IMR-90 (cell line): ENCODE measurements at regions not wholly inside any gene's neighbourhood (a gene's known extent, or its start where the extent isn't known, plus 50 kb on each side); places are given as distances from the start of the nearest gene placed in this dataset.

Experiments
- ATAC-seq: fragments of 200-7000 bp; cut with Tn5 transposase; 2 replicates; pipeline ENCODE4 v1.9.1; 2020; ENCODE audit warnings: low read depth, mild to moderate bottlenecking, moderate library complexity
- BruUV-seq: library from RNA; stranded (reverse); fragments of 400-500 nt; replicated peaks from 2 replicates; lab custom pipeline; 2021; lab: Mats Ljungman, UMichigan
- CTCF ChIA-PET: fragments of 300-600 bp; formaldehyde crosslinking; extraction: SDS; loops from one replicate; lab custom pipeline; 2021; ENCODE audit warnings: antibody characterized with exemption; lab: Yijun Ruan, JAX
- POLR2A ChIA-PET: fragments of 300-600 bp; sonication (Branson Sonifier 250); formaldehyde crosslinking; loops from one replicate; lab custom pipeline; 2022; ENCODE audit warnings: antibody characterized with exemption; ENCODE audit not compliant: unreplicated experiment; lab: Charles Lee
- DNase-seq: peaks from one replicate; pipeline ENCODE4 v3.0.0; 2013
- H2AFZ ChIP-seq: replicated peaks from 2 replicates; pipeline ENCODE3; 2013; ENCODE audit warnings: low read length, mild to moderate bottlenecking; ENCODE audit not compliant: poor library complexity
- H2AK5ac ChIP-seq: 2 replicates; pipeline ENCODE4 v1.6.1; 2013; ENCODE audit warnings: low read depth, low read length, inconsistent platforms
- H2AK9ac ChIP-seq: replicated peaks from 2 replicates; pipeline ENCODE3; 2013; ENCODE audit warnings: mild to moderate bottlenecking, low read depth, low read length, moderate library complexity; ENCODE audit not compliant: poor library complexity
- H2BK120ac ChIP-seq: 2 replicates; pipeline ENCODE4 v1.6.1; 2013; ENCODE audit warnings: low read depth, low read length, inconsistent platforms
- H2BK15ac ChIP-seq: 3 replicates; pipeline ENCODE4 v1.6.1; 2013; ENCODE audit warnings: low read depth, low read length, inconsistent platforms
- H2BK20ac ChIP-seq: 2 replicates; pipeline ENCODE4 v1.6.1; 2013; ENCODE audit warnings: low read depth, mild to moderate bottlenecking, inconsistent platforms, low read length, moderate library complexity
- H2BK5ac ChIP-seq: 2 replicates; pipeline ENCODE4 v1.6.1; 2013; ENCODE audit warnings: mild to moderate bottlenecking, low read depth, low read length, inconsistent platforms; ENCODE audit not compliant: poor library complexity, severe bottlenecking
- H3K14ac ChIP-seq: replicated peaks from 2 replicates; pipeline ENCODE4 v1.6.1; 2013; ENCODE audit warnings: low read depth, low read length, inconsistent platforms
- H3K18ac ChIP-seq: 2 replicates; pipeline ENCODE4 v1.6.1; 2013; ENCODE audit warnings: low read depth, low read length, control low read depth
- H3K23ac ChIP-seq: 2 replicates; pipeline ENCODE4 v1.6.1; 2013; ENCODE audit warnings: low read depth, low read length, inconsistent platforms
- H3K27ac ChIP-seq: 2 replicates; pipeline ENCODE4 v1.5.1; 2013; ENCODE audit warnings: mild to moderate bottlenecking, control low read depth, low read length; ENCODE audit not compliant: insufficient read depth
- H3K27me3 ChIP-seq: 2 replicates; pipeline ENCODE4 v1.6.1; 2013; ENCODE audit warnings: low read length; ENCODE audit not compliant: control insufficient read depth, insufficient read depth
- H3K36me3 ChIP-seq: 2 replicates; pipeline ENCODE4 v1.6.1; 2013; ENCODE audit warnings: low read length, mixed read lengths; ENCODE audit not compliant: control insufficient read depth, insufficient read depth
- H3K4ac ChIP-seq: 2 replicates; pipeline ENCODE4 v1.6.1; 2013; ENCODE audit warnings: low read depth, low read length, inconsistent platforms
- H3K4me1 ChIP-seq: 2 replicates; pipeline ENCODE4 v1.6.1; 2013; ENCODE audit warnings: low read length, mixed read lengths; ENCODE audit not compliant: control insufficient read depth, insufficient read depth
- H3K4me2 ChIP-seq: 2 replicates; pipeline ENCODE4 v1.6.1; 2013; ENCODE audit warnings: low read depth, mild to moderate bottlenecking, control low read depth, low read length, moderate library complexity
- H3K4me3 ChIP-seq: 2 replicates; pipeline ENCODE4 v1.5.1; 2013; ENCODE audit warnings: low read depth, mild to moderate bottlenecking, control low read depth, low read length, moderate library complexity; ENCODE audit not compliant: insufficient read depth
- H3K56ac ChIP-seq: 2 replicates; pipeline ENCODE4 v1.6.1; 2013; ENCODE audit warnings: low read length, inconsistent platforms; ENCODE audit not compliant: insufficient read depth; ENCODE audit errors: extremely low read depth
- H3K79me1 ChIP-seq, 2 experiments: 2 replicates each; pipeline ENCODE4 v1.6.1; 2013; ENCODE audit warnings: low read length in 2 of 2, inconsistent platforms in 1 of 2, low read depth in 1 of 2
- H3K9ac ChIP-seq: 2 replicates; pipeline ENCODE4 v1.6.1; 2013; ENCODE audit warnings: low read depth, low read length, control low read depth
- H3K9me1 ChIP-seq: 2 replicates; pipeline ENCODE4 v1.6.1; 2013; ENCODE audit warnings: low read length, inconsistent platforms; ENCODE audit not compliant: insufficient read depth
- H3K9me3 ChIP-seq: 2 replicates; pipeline ENCODE4 v1.6.1; 2013; ENCODE audit warnings: low read length; ENCODE audit not compliant: control insufficient read depth, insufficient read depth
- H4K20me1 ChIP-seq: 2 replicates; pipeline ENCODE4 v1.6.1; 2013; ENCODE audit warnings: low read length, inconsistent platforms; ENCODE audit not compliant: insufficient read depth
- H4K5ac ChIP-seq: 2 replicates; pipeline ENCODE4 v1.6.1; 2013; ENCODE audit warnings: mild to moderate bottlenecking, low read depth, low read length, control low read depth
- H4K8ac ChIP-seq, 2 experiments: 2 replicates each; pipeline ENCODE4 v1.6.1; 2013; ENCODE audit warnings: low read depth in 2 of 2, low read length in 2 of 2, control low read depth in 1 of 2, inconsistent platforms in 1 of 2
- H4K91ac ChIP-seq: 2 replicates; pipeline ENCODE4 v1.6.1; 2013; ENCODE audit warnings: low read depth, low read length, inconsistent platforms; ENCODE audit not compliant: insufficient read depth
- BHLHE40 ChIP-seq: fragments of 150-350 bp; IDR thresholded peaks from 2 replicates; pipeline ENCODE4 v1.6.1; 2016; ENCODE audit warnings: mild to moderate bottlenecking, low read depth, low read length
- NFE2L2 ChIP-seq: fragments of 150-350 bp; IDR thresholded peaks from 2 replicates; pipeline ENCODE4 v1.6.1; 2016; ENCODE audit warnings: low read depth, mild to moderate bottlenecking, low read length
- WGBS, 2 experiments: methylation state at CpG; one replicate each; pipeline versions ENCODE4 v1.1.5 to v1.1.7; 2013; ENCODE audit warnings: missing lambda C conversion rate in 2 of 2; ENCODE audit not compliant: insufficient read length in 1 of 2; ENCODE audit errors: extremely low coverage in 2 of 2; 5-methylcytosine and 5-hydroxymethylcytosine counted together
- dilution Hi-C: fragments of 300-500 bp; cut with HindIII; formaldehyde crosslinking; loops from one replicate; pipeline ENCODE4 v1.14.3; 2018; ENCODE audit warnings: low sequenced_read_pairs; ENCODE audit not compliant: unreplicated experiment
- in situ Hi-C: fragments of 300-500 bp; cut with MboI; formaldehyde crosslinking; loops from 3 replicates; pipeline ENCODE4 v1.14.3; 2019; ENCODE audit warnings: low sequenced_read_pairs, inconsistent platforms, mixed read lengths
- intact Hi-C: fragments of 100-400 bp; cut with micrococcal nuclease; formaldehyde crosslinking; loops from 2 replicates; pipeline ENCODE4 v1.10.0; 2022

DNA sequence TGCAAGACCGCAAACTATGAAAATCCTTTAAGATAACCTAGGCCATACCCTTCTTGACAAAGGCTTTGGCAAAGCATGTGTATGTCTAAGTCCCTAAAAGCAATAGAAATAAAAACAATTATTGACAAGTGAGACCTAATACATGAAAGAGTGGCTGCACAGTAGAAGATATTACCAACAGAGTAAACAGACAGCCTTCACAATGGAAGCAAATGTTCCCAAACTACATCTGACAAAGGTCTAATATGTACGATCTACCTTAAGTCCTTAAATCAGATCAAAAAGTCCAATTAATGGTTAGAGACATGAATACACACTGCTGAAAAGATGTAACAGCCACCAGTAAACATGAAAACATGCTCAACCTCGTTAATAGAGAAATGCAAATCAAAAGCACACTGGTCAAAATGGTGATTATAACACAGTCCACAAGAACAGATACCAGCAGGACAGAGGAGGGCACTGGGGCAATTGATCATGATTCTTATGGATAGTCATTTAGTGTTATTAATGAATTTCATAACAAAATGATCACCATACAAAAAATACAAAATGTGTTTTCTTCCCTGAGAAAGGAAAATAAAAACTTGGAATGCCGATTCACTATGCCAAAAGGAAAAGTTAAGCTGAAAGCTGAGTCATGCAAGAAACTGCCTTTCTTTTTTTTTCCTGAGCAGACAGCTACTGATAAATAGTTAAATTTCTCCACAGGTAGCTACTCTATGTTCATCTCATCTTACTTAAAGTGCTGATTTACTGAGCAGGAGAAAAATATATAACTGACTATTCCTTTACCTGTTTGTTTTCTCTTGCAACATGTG is 102.6 kb upstream of the VPREB1 start:
- Histone ChIP-seq H3K9me1 (no peaks in the 10 kb centered on the region), H3K4me2 (no peak overlapping the region), H3K23ac (no peak overlapping the region), H3K79me1 (no peaks in the 10 kb centered on the region), H3K27me3 (peaks cover 36% of the 10 kb centered on the region), H4K20me1 (no peaks in the 10 kb centered on the region), H2AK9ac (no peak overlapping the region), H4K8ac (no peak overlapping the region), H2BK5ac (no peak overlapping the region), H2BK120ac (no peak overlapping the region), H3K4me3 (no peak overlapping the region), H3K36me3 (no peaks in the 10 kb centered on the region), H4K5ac (no peak overlapping the region), H3K14ac (no peak overlapping the region), H2AFZ (no peak overlapping the region), H3K9ac (no peak overlapping the region), H2BK20ac (no peak overlapping the region), H3K4me1 (no peaks in the 10 kb centered on the region), H3K27ac (no peak overlapping the region), H4K91ac (no peak overlapping the region), H3K18ac (no peak overlapping the region), H2BK15ac (no peak overlapping the region), H2AK5ac (no peak overlapping the region), H3K4ac (no peak overlapping the region), H3K9me3 (no peaks in the 10 kb centered on the region), H3K56ac (no peak overlapping the region)
- no peak for DNase-seq
- no TSS peak for BruUV-seq
- ATAC-seq, result no peak
- dilution Hi-C loops (no loop called here), intact Hi-C loops (no loop called here), in situ Hi-C loops (no loop called here)
- no peak for TF ChIP-seq BHLHE40
- peak; percentile 49; the same call in 1 of the 2 replicates for TF ChIP-seq NFE2L2
- ChIA-PET POLR2A (no interaction called here), CTCF (no interaction called here)
- no CpG with 5 or more reads among the region's 4 CpGs for WGBS, 2 experiments
